HG03521 (cell line): ENCODE measurements at regions not wholly inside any gene's neighbourhood (a gene's known extent, or its start where the extent isn't known, plus 50 kb on each side); places are given as distances from the start of the nearest gene placed in this dataset.

Experiments used
- ATAC-seq: cut with Tn5 transposase; IDR thresholded peaks from one replicate; pipeline ENCODE4 v1.9.1; 2021; ENCODE audit warnings: mild to moderate bottlenecking, moderate library complexity; ENCODE audit not compliant: unreplicated experiment

DNA sequence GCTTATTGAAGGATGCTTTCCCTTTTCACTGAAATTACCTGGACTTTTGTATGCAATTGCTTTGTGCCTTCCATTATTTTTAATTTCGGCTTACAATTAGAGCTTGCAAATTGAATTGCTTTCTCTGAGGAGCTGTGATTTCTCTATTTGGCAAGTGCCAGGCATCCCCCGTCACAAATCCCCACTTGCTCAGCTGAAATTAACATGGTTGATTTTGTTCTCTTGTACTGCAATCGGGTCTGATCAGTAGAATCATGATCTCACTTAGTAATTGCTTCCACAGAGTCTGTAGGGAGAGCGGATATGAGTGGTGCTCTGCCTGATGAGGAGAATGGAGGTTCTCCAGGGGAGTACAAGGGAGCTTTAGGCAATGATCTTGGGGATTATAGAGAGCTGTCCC is 495.5 kb upstream of the SGCD start:
- no peak for ATAC-seq

- ATAC-seq, result no peak
These were observed 493.7 kb upstream of the SGCD start for GRCh38 chr5:155833287-155833686.

GRCh38 chr5:155834271-155834975 is 492.5 kb upstream of the SGCD start:
- no peak for ATAC-seq

- no peak for ATAC-seq
These were observed 490.7 kb upstream of the SGCD start for GRCh38 chr5:155836089-155836803.

DNA sequence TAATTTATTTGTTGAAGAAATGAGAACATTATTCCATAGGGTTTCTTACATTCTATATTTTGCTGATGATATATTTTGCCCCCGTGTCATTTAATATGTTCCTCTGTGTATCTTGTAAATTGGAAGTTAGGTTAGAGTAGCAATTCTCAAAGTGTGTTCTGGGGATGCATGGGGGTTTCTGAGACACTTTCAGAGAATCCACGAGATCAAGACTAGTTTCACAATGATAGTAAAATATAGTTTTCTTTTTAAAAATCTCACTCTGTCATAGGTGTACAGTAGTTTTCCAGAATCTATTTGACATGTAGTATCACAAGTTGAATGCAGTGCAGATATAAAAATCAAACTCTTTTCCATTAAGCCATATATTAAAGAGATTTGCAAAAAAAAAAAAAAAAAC is 488.6 kb upstream of the SGCD start:
- ATAC-seq, result no peak

DNA sequence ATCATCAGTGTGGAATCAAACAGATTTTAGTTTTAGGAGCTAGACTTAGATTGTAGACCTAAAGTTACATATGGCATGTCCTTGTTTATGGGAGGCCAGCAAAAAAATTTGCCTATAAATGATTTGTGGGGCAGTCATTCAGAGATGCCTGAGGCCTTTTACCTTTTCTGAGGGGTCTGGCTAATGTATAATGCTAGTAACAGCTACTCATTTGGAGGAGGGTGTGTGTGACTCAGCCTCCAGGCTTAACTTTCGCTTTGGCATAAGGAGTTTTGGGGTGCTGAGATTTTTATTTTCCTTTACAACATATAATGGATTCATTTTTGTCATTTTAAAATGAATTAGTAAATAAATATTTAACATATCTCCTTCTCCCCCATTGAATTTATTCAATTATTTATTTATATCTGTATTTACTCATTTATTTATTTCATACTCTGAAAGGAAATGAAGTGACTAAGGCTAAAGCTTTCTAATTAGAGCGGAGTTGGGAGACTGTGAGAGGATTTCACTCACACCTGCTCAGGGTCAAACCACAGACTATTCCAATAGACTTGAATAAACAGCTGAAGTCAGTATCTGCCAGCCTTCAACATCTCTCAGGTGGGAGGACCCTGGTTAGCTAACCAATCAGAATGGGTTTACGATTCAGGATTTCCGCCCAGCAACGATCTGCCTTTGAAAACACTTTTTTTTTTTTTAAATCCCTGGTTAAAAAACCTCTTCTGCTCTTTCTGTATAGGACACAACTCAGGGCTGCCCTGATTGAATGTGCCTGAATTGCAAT is 487.5 kb upstream of the SGCD start:
- no peak for ATAC-seq

GRCh38 chr5:155844542-155844941 is 482.4 kb upstream of the SGCD start:
- ATAC-seq, result no peak

DNA sequence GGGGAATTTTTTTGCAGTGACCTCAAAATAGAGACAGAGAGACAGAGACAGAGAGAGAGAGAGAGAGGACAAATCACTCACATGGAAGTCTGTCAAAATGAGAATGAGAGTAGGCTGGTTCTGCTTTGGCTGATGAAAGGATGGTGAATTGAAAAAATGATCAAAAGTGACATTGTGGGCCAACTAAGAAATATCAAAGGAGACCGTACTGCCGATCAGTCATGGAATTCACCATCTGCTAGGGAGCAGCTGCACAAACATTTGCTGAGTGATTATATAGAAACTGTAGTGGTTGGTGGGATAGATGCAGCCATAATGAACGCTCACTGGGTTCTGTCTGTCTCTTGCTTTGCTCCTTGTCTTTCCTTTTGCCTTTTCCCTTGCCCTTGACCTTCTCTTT is 476.6 kb upstream of the SGCD start:
- ATAC-seq, result no peak

GRCh38 chr5:155866971-155867370 is 460.0 kb upstream of the SGCD start:
- no peak for ATAC-seq

DNA sequence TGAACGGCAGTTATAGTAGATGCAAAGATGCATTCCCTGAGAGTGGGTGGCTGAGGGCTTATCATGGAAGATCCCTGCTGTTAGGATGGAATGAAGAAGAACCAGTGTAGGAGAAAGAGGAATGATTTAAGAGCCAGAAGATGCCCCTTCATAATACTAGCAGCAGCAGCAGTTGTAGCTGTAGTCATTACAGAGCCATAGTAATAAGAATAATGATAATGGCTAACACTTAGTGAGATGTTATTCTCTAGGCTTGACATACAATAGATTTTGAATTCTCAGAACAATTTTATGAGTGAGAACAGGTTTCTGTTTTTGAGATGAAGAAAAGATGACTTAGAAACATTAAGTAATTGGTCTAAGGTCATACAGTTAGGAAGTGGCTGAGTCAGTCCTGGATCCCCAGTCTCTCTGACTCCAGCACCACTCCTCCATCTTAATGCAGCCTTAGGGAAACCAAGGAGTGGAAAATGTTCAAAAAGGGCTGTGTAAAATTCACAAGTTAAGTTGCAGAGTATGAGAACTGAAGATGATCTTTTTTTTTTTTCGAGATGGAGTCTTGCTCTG is 459.4 kb upstream of the SGCD start:
- ATAC-seq, result no peak

DNA sequence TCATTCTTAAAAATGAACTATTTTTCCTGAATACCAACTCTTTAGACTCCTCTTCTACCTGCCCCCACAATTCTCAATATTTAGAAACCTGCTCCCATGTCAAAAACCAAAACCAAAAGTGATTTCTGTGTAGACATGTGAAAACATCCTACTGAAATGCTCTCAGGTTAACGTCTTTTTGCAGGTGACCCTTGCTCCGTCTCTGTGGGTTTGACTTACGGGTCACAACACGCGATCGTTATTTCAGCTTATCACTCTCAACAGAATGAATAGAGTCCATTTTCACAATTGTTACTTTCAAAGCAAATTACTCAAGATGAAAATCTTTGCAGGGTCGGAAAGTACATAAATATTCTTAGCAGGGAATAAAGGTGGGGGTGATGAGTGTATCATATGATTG is 456.3 kb upstream of the SGCD start:
- ATAC-seq, result no peak

DNA sequence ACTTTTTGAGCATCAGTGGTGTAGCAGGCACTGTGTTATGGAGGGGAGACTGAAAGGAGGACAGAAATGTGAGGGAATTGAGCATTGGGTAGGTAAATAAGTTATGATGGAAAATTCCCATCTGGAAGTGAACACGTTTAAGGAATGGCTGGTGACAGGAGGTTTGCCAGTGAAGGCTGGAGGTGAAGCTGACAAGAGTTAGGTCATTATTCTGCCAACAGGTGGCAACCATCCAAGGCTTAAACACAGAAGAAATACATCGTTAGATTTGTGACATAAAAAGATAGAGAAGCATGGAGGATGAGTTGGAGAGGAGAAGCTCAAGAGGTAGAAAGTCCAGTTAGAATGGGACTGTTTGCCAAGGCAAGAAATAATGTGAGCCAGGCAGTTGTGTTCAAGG is 455.3 kb upstream of the SGCD start:
- no peak for ATAC-seq

GRCh38 chr5:155872629-155873220 is 454.2 kb upstream of the SGCD start:
- no peak for ATAC-seq

- ATAC-seq, result no peak
These were observed 447.9 kb upstream of the SGCD start for GRCh38 chr5:155878991-155879575.

- no peak for ATAC-seq
These were observed 442.9 kb upstream of the SGCD start for GRCh38 chr5:155884041-155884440.

DNA sequence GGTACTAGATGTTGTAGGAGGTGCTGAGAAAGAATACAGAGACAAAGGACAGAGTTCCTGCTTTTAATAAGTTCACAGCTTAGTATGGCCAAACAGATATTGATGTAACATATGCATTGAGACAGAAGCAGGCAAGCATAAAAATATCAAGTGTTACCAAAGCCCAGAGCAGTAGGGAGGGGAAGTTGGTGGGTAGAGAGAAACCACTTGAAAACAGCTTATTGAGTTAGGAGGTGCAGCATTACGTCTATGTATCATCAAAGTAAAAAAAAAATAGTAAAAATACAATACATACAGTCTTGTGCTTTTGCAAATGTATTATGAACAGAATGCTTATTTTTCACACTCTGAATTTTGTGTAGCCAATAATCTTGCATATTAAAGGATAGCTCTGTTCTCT is 441.8 kb upstream of the SGCD start:
- no peak for ATAC-seq

- ATAC-seq, result no peak
These were observed 440.5 kb upstream of the SGCD start for GRCh38 chr5:155886311-155887031.

- no peak for ATAC-seq
These were observed 431.5 kb upstream of the SGCD start for GRCh38 chr5:155895484-155895883.

- no peak for ATAC-seq
These were observed 429.2 kb upstream of the SGCD start for GRCh38 chr5:155897761-155898160.

DNA sequence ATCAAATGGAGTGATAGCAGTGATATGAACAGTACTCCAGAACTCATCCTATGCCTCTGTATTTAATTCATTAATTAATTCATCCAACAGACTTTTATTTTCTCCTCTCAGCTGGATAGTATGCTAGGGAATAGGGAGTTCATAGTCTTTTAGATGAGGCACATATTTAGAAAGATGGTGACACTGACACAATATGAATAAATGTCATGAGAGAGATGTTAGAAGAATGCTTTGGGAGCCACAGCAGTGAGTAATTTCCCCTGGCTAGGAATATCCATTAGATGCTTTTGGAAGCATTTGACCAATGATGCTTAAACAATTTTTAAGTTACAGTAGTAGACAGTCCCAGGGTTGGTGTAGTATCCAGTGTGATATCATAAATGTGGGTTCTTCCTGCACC is 428.7 kb upstream of the SGCD start:
- no peak for ATAC-seq
